ENCODE measurements at regions not wholly inside any gene's neighbourhood (a gene's known extent, or its start where the extent isn't known, plus 50 kb on each side); places are given as distances from the start of the nearest gene placed in this dataset.

GRCh38 chr3:148428862-148429605 is 268.7 kb upstream of the AGTR1 start:
- Histone ChIP-seq H3K9me3 (ENCODE audit: low read length) (no peaks in the 10 kb centered on the region), H3K27ac (ENCODE audit: low read depth, low read length) (no peak overlapping the region), H3K9ac (ENCODE audit: low read length) (no peak overlapping the region), H3K27me3 (ENCODE audit: control insufficient read depth in 1 of 2, insufficient read depth in 2 of 2, low read length in 2 of 2) (no peaks in the 10 kb centered on the region), H3K4me1 (ENCODE audit: insufficient read depth, low read length) (peaks cover 4% of the 10 kb centered on the region), H3K36me3 (ENCODE audit: insufficient read depth, low read length) (no peaks in the 10 kb centered on the region), H3K4me3 (ENCODE audit: low read depth in 1 of 2, low read length in 2 of 2) (no peak overlapping the region)

- Histone ChIP-seq H3K27ac (ENCODE audit: low read depth, low read length) (no peak overlapping the region), H3K27me3 (ENCODE audit: control insufficient read depth in 1 of 2, insufficient read depth in 2 of 2, low read length in 2 of 2) (no peaks in the 10 kb centered on the region), H3K4me1 (ENCODE audit: insufficient read depth, low read length) (peaks cover 5% of the 10 kb centered on the region), H3K36me3 (ENCODE audit: insufficient read depth, low read length) (no peaks in the 10 kb centered on the region), H3K9me3 (ENCODE audit: low read length) (no peaks in the 10 kb centered on the region), H3K9ac (ENCODE audit: low read length) (no peak overlapping the region), H3K4me3 (ENCODE audit: low read depth in 1 of 2, low read length in 2 of 2) (no peak overlapping the region)
Observed at GRCh38 chr3:148433665-148434064, 264.0 kb upstream of the AGTR1 start.

- Histone ChIP-seq H3K4me1 (ENCODE audit: insufficient read depth, low read length) (peaks cover 5% of the 10 kb centered on the region), H3K27me3 (ENCODE audit: control insufficient read depth in 1 of 2, insufficient read depth in 2 of 2, low read length in 2 of 2) (no peaks in the 10 kb centered on the region), H3K27ac (ENCODE audit: low read depth, low read length) (no peak overlapping the region), H3K4me3 (ENCODE audit: low read depth in 1 of 2, low read length in 2 of 2) (no peak overlapping the region), H3K9me3 (ENCODE audit: low read length) (no peaks in the 10 kb centered on the region), H3K9ac (ENCODE audit: low read length) (no peak overlapping the region), H3K36me3 (ENCODE audit: insufficient read depth, low read length) (no peaks in the 10 kb centered on the region)
Observed at GRCh38 chr3:148435534-148435933, 262.2 kb upstream of the AGTR1 start.

GRCh38 chr3:148439254-148439822 is 258.4 kb upstream of the AGTR1 start:
- no peak overlapping the region for H3K27ac ChIP-seq (ENCODE audit: low read depth, low read length)
- no peaks in the 10 kb centered on the region for H3K36me3 ChIP-seq (ENCODE audit: insufficient read depth, low read length)

GRCh38 chr3:148441191-148441590 is 256.5 kb upstream of the AGTR1 start:
- Histone ChIP-seq H3K4me3 (ENCODE audit: low read depth in 1 of 2, low read length in 2 of 2) (no peak overlapping the region), H3K9ac (ENCODE audit: low read length) (no peak overlapping the region), H3K27ac (ENCODE audit: low read depth, low read length) (no peak overlapping the region), H3K27me3 (ENCODE audit: control insufficient read depth in 1 of 2, insufficient read depth in 2 of 2, low read length in 2 of 2) (no peaks in the 10 kb centered on the region), H3K36me3 (ENCODE audit: insufficient read depth, low read length) (no peaks in the 10 kb centered on the region), H3K4me1 (ENCODE audit: insufficient read depth, low read length) (no peaks in the 10 kb centered on the region), H3K9me3 (ENCODE audit: low read length) (no peaks in the 10 kb centered on the region)

More at GRCh38 chr3:148439254-148439822, 258.4 kb upstream of the AGTR1 start:
- Histone ChIP-seq H3K9me3 (ENCODE audit: low read length) (no peaks in the 10 kb centered on the region), H3K27me3 (ENCODE audit: control insufficient read depth in 1 of 2, insufficient read depth in 2 of 2, low read length in 2 of 2) (no peaks in the 10 kb centered on the region), H3K4me1 (ENCODE audit: insufficient read depth, low read length) (no peaks in the 10 kb centered on the region), H3K4me3 (ENCODE audit: low read depth in 1 of 2, low read length in 2 of 2) (no peak overlapping the region), H3K9ac (ENCODE audit: low read length) (no peak overlapping the region)

- H3K9ac ChIP-seq (ENCODE audit: low read length) = no peak overlapping the region
- H3K27ac ChIP-seq (ENCODE audit: low read depth, low read length) = no peak overlapping the region
- no peaks in the 10 kb centered on the region for H3K4me1 ChIP-seq (ENCODE audit: insufficient read depth, low read length)
- no peaks in the 10 kb centered on the region for H3K9me3 ChIP-seq (ENCODE audit: low read length)
- no peaks in the 10 kb centered on the region for H3K27me3 ChIP-seq (ENCODE audit: control insufficient read depth in 1 of 2, insufficient read depth in 2 of 2, low read length in 2 of 2)
- H3K36me3 ChIP-seq (ENCODE audit: insufficient read depth, low read length) = no peaks in the 10 kb centered on the region
- H3K4me3 ChIP-seq (ENCODE audit: low read depth in 1 of 2, low read length in 2 of 2) = no peak overlapping the region
Observed at GRCh38 chr3:148450819-148451218, 246.9 kb upstream of the AGTR1 start.

- Histone ChIP-seq H3K27ac (ENCODE audit: low read depth, low read length) (no peak overlapping the region), H3K4me1 (ENCODE audit: insufficient read depth, low read length) (no peaks in the 10 kb centered on the region), H3K9ac (ENCODE audit: low read length) (no peak overlapping the region), H3K4me3 (ENCODE audit: low read depth in 1 of 2, low read length in 2 of 2) (no peak overlapping the region), H3K36me3 (ENCODE audit: insufficient read depth, low read length) (no peaks in the 10 kb centered on the region), H3K27me3 (ENCODE audit: control insufficient read depth in 1 of 2, insufficient read depth in 2 of 2, low read length in 2 of 2) (no peaks in the 10 kb centered on the region), H3K9me3 (ENCODE audit: low read length) (no peaks in the 10 kb centered on the region)
Observed at GRCh38 chr3:148451969-148452368, 245.7 kb upstream of the AGTR1 start.

GRCh38 chr3:148453781-148454191 is 243.9 kb upstream of the AGTR1 start:
- Histone ChIP-seq H3K27ac (ENCODE audit: low read depth, low read length) (no peak overlapping the region), H3K9me3 (ENCODE audit: low read length) (no peaks in the 10 kb centered on the region), H3K4me3 (ENCODE audit: low read depth in 1 of 2, low read length in 2 of 2) (no peak overlapping the region), H3K36me3 (ENCODE audit: insufficient read depth, low read length) (no peaks in the 10 kb centered on the region), H3K9ac (ENCODE audit: low read length) (no peak overlapping the region), H3K4me1 (ENCODE audit: insufficient read depth, low read length) (no peaks in the 10 kb centered on the region), H3K27me3 (ENCODE audit: control insufficient read depth in 1 of 2, insufficient read depth in 2 of 2, low read length in 2 of 2) (no peaks in the 10 kb centered on the region)

- Histone ChIP-seq H3K9me3 (ENCODE audit: low read length) (no peaks in the 10 kb centered on the region), H3K36me3 (ENCODE audit: insufficient read depth, low read length) (no peaks in the 10 kb centered on the region), H3K9ac (ENCODE audit: low read length) (no peak overlapping the region), H3K27ac (ENCODE audit: low read depth, low read length) (no peak overlapping the region), H3K4me3 (ENCODE audit: low read depth in 1 of 2, low read length in 2 of 2) (no peak overlapping the region), H3K4me1 (ENCODE audit: insufficient read depth, low read length) (no peaks in the 10 kb centered on the region), H3K27me3 (ENCODE audit: control insufficient read depth in 1 of 2, insufficient read depth in 2 of 2, low read length in 2 of 2) (no peaks in the 10 kb centered on the region)
Observed at GRCh38 chr3:148455098-148455497, 242.6 kb upstream of the AGTR1 start.

- Histone ChIP-seq H3K27me3 (ENCODE audit: control insufficient read depth in 1 of 2, insufficient read depth in 2 of 2, low read length in 2 of 2) (no peaks in the 10 kb centered on the region), H3K4me3 (ENCODE audit: low read depth in 1 of 2, low read length in 2 of 2) (no peak overlapping the region), H3K9ac (ENCODE audit: low read length) (no peak overlapping the region), H3K36me3 (ENCODE audit: insufficient read depth, low read length) (no peaks in the 10 kb centered on the region), H3K4me1 (ENCODE audit: insufficient read depth, low read length) (no peaks in the 10 kb centered on the region), H3K27ac (ENCODE audit: low read depth, low read length) (no peak overlapping the region), H3K9me3 (ENCODE audit: low read length) (no peaks in the 10 kb centered on the region)
Observed at GRCh38 chr3:148457886-148458285, 239.8 kb upstream of the AGTR1 start.

- no peak overlapping the region for H3K9ac ChIP-seq (ENCODE audit: low read length)
- H3K4me3 ChIP-seq (ENCODE audit: low read depth in 1 of 2, low read length in 2 of 2) = no peak overlapping the region
- H3K9me3 ChIP-seq (ENCODE audit: low read length) = no peaks in the 10 kb centered on the region
- no peaks in the 10 kb centered on the region for H3K36me3 ChIP-seq (ENCODE audit: insufficient read depth, low read length)
- no peak overlapping the region for H3K27ac ChIP-seq (ENCODE audit: low read depth, low read length)
- no peaks in the 10 kb centered on the region for H3K27me3 ChIP-seq (ENCODE audit: control insufficient read depth in 1 of 2, insufficient read depth in 2 of 2, low read length in 2 of 2)
- no peaks in the 10 kb centered on the region for H3K4me1 ChIP-seq (ENCODE audit: insufficient read depth, low read length)
Observed at GRCh38 chr3:148459931-148460513, 237.7 kb upstream of the AGTR1 start.

GRCh38 chr3:148460686-148461085 is 237.0 kb upstream of the AGTR1 start:
- Histone ChIP-seq H3K9me3 (ENCODE audit: low read length) (no peaks in the 10 kb centered on the region), H3K27ac (ENCODE audit: low read depth, low read length) (no peak overlapping the region), H3K9ac (ENCODE audit: low read length) (no peak overlapping the region), H3K4me3 (ENCODE audit: low read depth in 1 of 2, low read length in 2 of 2) (no peak overlapping the region), H3K36me3 (ENCODE audit: insufficient read depth, low read length) (no peaks in the 10 kb centered on the region), H3K4me1 (ENCODE audit: insufficient read depth, low read length) (no peaks in the 10 kb centered on the region), H3K27me3 (ENCODE audit: control insufficient read depth in 1 of 2, insufficient read depth in 2 of 2, low read length in 2 of 2) (no peaks in the 10 kb centered on the region)
